Activated gamma-delta T cell treated with Interleukin-2 at 50 U/mL for 16 hours (primary cell): ENCODE measurements at regions not wholly inside any gene's neighbourhood (a gene's known extent, or its start where the extent isn't known, plus 50 kb on each side); places are given as distances from the start of the nearest gene placed in this dataset.

Experiments used
- DNase-seq: peaks from one replicate; pipeline ENCODE4 v3.0.0-alpha.2; 2020

- no peak for DNase-seq
Measured at GRCh38 chr16:85173981-85174751, 61.9 kb upstream of the CIBAR2 start.

- no peak for DNase-seq
Measured at GRCh38 chr16:85174871-85175723, 62.8 kb upstream of the CIBAR2 start.

GRCh38 chr16:85175724-85176233 is 63.5 kb upstream of the CIBAR2 start:
- DNase-seq: no peak

GRCh38 chr16:85176541-85177447 is 64.5 kb upstream of the CIBAR2 start:
- DNase-seq: no peak

- no peak for DNase-seq
Measured at GRCh38 chr16:85177448-85177846, 65.2 kb upstream of the CIBAR2 start.

- no peak for DNase-seq
Measured at GRCh38 chr16:85178006-85178591, 65.8 kb upstream of the CIBAR2 start.

- no peak for DNase-seq
Measured at GRCh38 chr16:85178596-85178995, 66.3 kb upstream of the CIBAR2 start.

- DNase-seq: no peak
Measured at GRCh38 chr16:85179344-85180046, 67.2 kb upstream of the CIBAR2 start.

GRCh38 chr16:85180047-85180826 is 68.0 kb upstream of the CIBAR2 start:
- DNase-seq: no peak

GRCh38 chr16:85180827-85181738 is 68.8 kb upstream of the CIBAR2 start:
- DNase-seq: no peak

- DNase-seq: no peak
Measured at GRCh38 chr16:85181739-85182129, 69.5 kb upstream of the CIBAR2 start.

GRCh38 chr16:85182286-85182685 is 70.0 kb upstream of the CIBAR2 start:
- DNase-seq: no peak

- DNase-seq: no peak
Measured at GRCh38 chr16:85182774-85183173, 70.5 kb upstream of the CIBAR2 start.

GRCh38 chr16:85183564-85183963 is 71.3 kb upstream of the CIBAR2 start:
- DNase-seq: no peak

- DNase-seq: no peak
Measured at GRCh38 chr16:85184404-85184803, 72.1 kb upstream of the CIBAR2 start.

GRCh38 chr16:85185303-85186100 is 73.2 kb upstream of the CIBAR2 start:
- no peak for DNase-seq

GRCh38 chr16:85187002-85187401 is 74.7 kb upstream of the CIBAR2 start:
- no peak for DNase-seq

- no peak for DNase-seq
Measured at GRCh38 chr16:85187447-85187846, 75.2 kb upstream of the CIBAR2 start.

GRCh38 chr16:85187886-85188285 is 75.6 kb upstream of the CIBAR2 start:
- DNase-seq: no peak
